NCI-H2029 treated with DMSO at 0.1 percent for 48 hours (cell line): ENCODE measurements at regions not wholly inside any gene's neighbourhood (a gene's known extent, or its start where the extent isn't known, plus 50 kb on each side); places are given as distances from the start of the nearest gene placed in this dataset.
A peak's percentile ranks its signal among the peaks of the same experiment; 100 is the strongest.

Experiments used
- DNase-seq: peaks from one replicate; lab custom pipeline; 2025; lab: John Stamatoyannopoulos, UW

- DNase-seq, result no peak
Observed at GRCh38 chr4:89166971-89167475, 55.7 kb downstream of the TIGD2 start.

- no peak for DNase-seq
Observed at GRCh38 chr4:89171176-89171805, 60.0 kb downstream of the TIGD2 start.

- no peak for DNase-seq
Observed at GRCh38 chr4:89172865-89173264, 61.5 kb downstream of the TIGD2 start.

GRCh38 chr4:89173336-89174090 is 62.2 kb downstream of the TIGD2 start:
- no peak for DNase-seq

GRCh38 chr4:89174784-89175183 is 63.5 kb downstream of the TIGD2 start:
- no peak for DNase-seq

GRCh38 chr4:89175611-89176010 is 64.3 kb downstream of the TIGD2 start:
- DNase-seq, result peak; percentile 80

GRCh38 chr4:89177807-89178206 is 66.5 kb downstream of the TIGD2 start:
- no peak for DNase-seq

GRCh38 chr4:89184407-89184806 is 73.1 kb downstream of the TIGD2 start:
- DNase-seq, result no peak
